ENCODE measurements at regions not wholly inside any gene's neighbourhood (a gene's known extent, or its start where the extent isn't known, plus 50 kb on each side); places are given as distances from the start of the nearest gene placed in this dataset.

DNA sequence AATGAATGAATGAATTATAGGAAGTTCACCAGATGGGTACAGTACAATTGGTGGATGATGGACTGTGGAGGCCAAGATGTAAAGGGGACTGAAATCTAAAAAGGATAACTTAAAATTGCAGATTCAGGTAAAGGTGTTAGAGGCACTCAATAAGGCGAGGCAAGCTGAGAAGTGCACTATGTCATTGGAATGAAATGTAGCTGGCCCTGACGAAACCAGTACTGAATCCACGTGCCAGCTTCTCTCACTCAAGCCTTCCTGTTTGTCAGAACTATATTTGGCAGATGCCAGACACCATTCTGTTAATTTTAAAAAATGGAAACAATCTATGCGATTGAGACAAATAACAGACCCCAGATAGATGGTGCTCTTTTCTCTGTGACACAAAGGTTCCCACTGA, 1039.1 kb upstream of the TENM3 start:
- no peak for DNase-seq

DNA sequence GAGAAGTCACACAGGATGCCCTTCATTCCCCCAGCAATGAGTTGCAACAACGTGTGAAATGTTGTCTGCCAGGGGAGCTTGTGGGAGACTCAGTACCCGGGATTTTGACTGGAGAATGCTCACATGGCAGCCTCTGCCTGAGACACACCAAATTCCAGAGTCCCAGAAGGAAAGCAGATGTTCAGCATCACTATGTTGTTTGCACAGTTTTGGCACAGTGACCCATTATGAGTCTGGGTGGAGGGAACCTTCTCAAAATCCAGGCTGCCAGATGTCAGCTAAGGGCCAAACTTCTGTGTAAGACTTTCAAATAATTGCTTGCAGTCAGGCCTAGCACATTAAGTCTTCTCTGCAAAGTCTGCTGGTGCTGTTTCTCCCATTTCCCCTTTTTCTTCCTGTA, 1029.7 kb upstream of the TENM3 start:
- no peak for DNase-seq

DNA sequence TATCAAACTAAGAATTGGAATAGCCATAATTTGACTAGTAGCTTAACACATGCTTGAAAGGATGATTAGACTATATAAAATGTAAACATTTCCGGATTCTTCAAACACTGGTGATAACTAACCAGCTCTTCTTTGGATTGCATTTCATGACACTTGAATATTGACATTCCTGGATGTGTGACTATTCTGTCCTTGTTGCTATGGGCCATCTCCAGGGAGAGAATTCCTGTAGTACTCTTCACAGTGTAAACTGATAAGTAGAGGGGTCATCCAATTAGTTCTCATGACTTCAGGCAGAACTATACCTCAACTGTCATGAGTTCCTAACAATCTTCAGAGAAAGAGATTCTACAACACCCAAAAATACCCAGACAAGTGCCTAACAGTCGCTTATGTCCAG, 1026.7 kb upstream of the TENM3 start:
- no peak for DNase-seq

DNA sequence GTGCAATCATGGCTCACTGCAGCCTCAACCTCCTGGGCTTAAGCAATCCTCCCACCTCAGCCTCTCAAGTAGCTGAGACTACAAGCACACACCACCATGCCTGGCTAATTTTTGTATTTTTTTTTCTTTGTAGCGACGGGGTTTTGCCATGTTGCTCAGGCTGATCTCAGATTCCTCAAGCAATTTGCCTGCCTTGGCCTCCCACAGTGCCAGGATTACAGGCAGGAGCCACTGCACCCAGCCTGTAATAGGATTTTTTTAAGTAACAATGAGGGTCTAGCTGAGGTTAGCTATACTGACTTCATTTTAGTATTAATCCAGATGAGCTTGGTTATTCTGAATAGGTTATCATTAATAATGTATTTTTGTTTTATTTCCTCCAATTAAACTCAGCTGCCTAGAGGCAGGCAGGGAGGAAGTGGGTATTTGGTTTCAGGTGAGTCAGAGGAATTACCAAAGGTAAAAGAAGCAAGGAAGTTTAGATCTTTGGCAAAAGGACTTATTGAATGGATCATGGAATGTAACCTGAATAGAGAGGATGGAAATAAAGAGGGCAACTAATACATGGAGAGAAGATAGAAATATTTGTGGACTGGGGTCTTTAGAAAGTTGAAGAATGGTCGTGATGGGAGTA, 1023.3 kb upstream of the TENM3 start:
- no peak for DNase-seq

GRCh38 chr4:181224852-181225251, 1018.4 kb upstream of the TENM3 start:
- no peak for DNase-seq

- no peak for DNase-seq
Measured at GRCh38 chr4:181225616-181226261, 1017.5 kb upstream of the TENM3 start.

GRCh38 chr4:181234951-181235680, 1008.1 kb upstream of the TENM3 start:
- no peak for DNase-seq

DNA sequence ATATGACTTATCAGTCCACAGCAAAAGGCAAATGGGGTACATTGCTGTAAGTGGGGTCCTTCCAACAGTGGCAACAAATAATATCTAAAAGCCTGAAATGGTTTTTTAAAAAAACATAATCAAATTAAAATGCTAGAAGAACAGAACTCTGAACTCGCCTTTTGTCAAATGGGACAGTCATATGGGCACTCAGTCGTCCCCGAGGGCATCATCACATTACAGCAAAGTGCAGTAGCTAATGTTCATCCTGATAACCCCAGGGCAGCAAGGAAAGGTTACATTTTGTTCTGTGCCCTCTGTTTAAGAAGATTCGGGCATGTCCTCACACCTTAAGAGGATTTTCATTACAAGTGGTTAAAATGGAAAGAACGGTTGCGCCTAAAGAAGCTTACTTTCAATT, 997.9 kb upstream of the TENM3 start:
- DNase-seq = no peak

GRCh38 chr4:181249031-181249430, 994.2 kb upstream of the TENM3 start:
- no peak for DNase-seq

- DNase-seq = no peak
Measured at GRCh38 chr4:181254771-181255170, 988.4 kb upstream of the TENM3 start.

DNA sequence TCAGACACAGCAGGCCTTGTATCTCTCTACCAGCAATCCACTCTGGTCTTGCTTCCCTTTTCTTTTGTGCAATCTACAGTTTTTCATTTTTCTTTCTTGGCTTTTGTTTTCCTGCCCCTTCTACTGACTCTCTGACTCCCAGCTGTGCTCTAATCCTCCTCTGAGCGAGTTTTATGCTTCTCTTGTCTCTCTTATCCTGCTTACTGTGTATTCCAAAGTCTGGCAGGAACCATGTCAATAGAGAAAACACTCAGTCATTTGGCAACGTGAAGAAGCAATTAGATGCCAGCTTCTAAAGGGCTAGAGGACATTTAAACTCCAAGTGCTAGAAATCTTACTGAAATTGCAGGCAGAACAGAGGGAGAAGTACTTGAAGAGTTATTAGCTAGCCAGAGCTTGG, 984.6 kb upstream of the TENM3 start:
- no peak for DNase-seq

- peak; percentile 3 for DNase-seq
Measured at GRCh38 chr4:181259081-181259709, 984.0 kb upstream of the TENM3 start.

GRCh38 chr4:181261279-181261678, 981.9 kb upstream of the TENM3 start:
- peak; percentile 46 for DNase-seq

GRCh38 chr4:181264893-181265292, 978.3 kb upstream of the TENM3 start:
- no peak for DNase-seq

GRCh38 chr4:181265370-181265769, 977.8 kb upstream of the TENM3 start:
- DNase-seq = no peak

GRCh38 chr4:181271116-181271640, 972.0 kb upstream of the TENM3 start:
- no peak for DNase-seq

GRCh38 chr4:181272422-181272821, 970.8 kb upstream of the TENM3 start:
- no peak for DNase-seq

DNA sequence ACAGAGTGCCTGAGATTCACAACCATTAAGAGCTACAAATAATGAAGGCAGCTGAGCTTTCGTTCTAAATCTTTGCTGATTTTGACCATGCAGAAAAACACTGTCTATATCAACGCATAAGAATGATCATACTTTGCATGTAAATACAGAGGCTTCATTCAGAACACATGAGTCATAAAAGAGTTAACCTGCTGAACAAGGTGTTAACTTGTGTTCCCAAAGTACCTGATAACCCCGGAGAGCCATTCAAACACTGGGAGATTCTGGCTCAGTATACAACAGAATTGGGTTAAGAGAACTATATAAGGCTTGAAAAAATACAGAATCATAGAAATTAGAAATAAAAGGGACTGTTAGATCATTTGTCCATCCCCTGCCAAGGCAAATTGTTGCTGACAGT, 964.3 kb upstream of the TENM3 start:
- DNase-seq = no peak

DNA sequence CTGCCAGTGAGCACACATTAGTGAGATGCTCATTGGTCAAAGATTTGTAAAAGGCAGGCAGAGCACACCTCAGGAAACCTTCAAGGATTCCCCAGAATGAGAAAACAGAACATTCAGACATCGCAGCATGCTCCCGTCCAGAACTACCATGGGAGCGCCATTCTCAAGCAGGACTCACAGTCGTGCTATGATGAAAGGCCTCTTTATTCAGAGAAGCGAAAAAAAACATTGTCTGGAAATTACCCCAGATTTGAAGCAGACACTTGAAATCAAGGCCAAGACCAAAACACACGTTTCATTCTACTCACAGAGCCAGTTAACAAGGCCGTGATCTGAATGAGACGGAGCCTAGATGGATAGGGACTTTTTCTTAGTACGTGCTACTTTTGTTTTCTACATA, 961.8 kb upstream of the TENM3 start:
- DNase-seq = no peak

DNA sequence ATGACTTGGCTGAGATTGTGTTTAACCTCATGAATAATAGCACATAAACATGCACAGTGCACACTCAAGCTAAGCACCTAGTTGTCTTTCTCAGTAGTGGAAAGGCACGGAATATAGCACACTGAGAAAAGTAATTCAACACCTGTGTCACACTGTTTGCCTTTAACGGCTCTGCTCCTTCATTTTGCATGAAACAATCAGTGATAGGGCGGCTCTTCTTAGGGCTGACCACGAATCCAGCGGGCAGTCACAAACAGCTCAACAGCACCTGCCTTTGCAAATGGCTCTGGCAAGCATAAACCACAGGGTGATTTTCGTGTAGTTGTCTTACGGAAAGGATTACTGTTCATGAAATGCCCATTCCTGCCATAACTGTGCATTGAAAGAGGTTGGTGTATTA, 954.0 kb upstream of the TENM3 start:
- no peak for DNase-seq

DNA sequence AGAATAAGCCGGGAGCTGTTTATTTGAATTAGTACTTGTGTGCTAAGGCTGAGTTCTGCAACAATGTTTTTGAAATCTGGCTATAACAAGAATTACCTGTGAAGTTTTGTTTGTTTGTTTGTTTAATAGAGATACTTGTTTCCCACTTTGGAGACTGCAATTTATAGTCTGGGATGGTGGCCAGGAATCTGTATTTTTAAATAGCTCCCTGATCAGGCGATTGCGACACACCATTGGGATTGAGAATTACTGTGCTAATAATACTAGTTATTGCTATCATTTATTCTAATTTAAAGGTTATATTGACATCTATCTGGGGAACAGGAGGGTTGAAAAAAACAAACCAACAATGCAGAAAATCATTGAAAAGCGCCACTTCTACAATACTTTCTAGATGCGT, 951.6 kb upstream of the TENM3 start:
- no peak for DNase-seq

- no peak for DNase-seq
Measured at GRCh38 chr4:181293014-181293413, 950.2 kb upstream of the TENM3 start.

- no peak for DNase-seq
Measured at GRCh38 chr4:181293541-181293940, 949.7 kb upstream of the TENM3 start.

Data from left kidney (tissue), 1 donor.